ENCODE measurements at regions not wholly inside any gene's neighbourhood (a gene's known extent, or its start where the extent isn't known, plus 50 kb on each side); places are given as distances from the start of the nearest gene placed in this dataset.

DNA sequence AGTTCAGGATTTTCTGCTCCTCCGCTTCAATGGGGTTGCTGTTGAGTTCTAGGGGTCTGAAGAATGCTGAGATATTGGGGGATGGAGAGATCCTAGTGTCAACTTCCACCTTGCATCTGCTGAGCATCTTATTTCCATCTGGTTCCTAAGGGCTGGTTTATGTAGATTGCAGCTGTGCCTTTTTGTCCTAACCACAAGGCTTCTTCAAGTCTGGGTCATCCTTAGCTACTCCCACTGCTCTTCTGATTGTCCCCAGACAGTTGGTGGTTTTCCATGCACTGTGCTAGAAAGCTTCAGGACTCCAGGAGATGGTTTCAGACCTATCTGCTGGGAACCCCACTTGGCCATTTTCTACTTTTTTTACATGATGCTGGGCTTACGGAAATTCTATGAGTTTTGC lies 125.0 kb downstream of the IL20RB start:
- Histone ChIP-seq H3K9ac (ENCODE audit: insufficient read length) (no peak overlapping the region), H3K9me3 (ENCODE audit: low read depth, low read length) (no peaks in the 10 kb centered on the region), H3K4me3 (no peak overlapping the region), H3K36me3 (ENCODE audit: insufficient read depth, low read length) (no peaks in the 10 kb centered on the region), H3K27ac (no peak overlapping the region)
- TF ChIP-seq POLR2AphosphoS5 (IDR thresholded peaks at IDR 0.05; ENCODE audit: borderline replicate concordance, low read depth, low read length) (no peak), FOXP2 (optimal IDR thresholded peaks at IDR 0.05; ENCODE audit: control extremely low read depth, extremely low read length, insufficient read depth) (no peak), EZH2 (IDR thresholded peaks at IDR 0.05) (no peak)
- no peak for DNase-seq (ENCODE audit: low read depth, low spot score)

DNA sequence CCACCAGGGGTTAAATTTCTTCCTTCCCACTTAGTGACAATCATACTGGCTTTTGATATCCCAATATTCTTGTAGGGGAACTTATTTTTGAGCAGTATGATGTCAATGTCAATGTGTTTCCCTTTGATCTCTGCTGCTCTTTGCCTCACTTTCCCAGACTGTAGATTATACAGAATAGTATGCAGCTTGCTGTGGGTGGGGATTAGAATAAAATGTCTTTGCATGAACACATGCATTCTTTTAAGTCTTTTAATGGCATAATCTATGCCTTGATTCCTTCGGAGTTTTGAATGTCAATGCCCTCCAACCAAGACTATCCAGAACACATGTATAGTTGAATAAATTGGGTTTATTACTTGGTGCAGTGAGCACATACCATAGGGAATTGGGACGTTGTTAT lies 125.5 kb downstream of the IL20RB start:
- Histone ChIP-seq H3K4me3 (no peak overlapping the region), H3K27ac (no peak overlapping the region), H3K9ac (ENCODE audit: insufficient read length) (no peak overlapping the region), H3K36me3 (ENCODE audit: insufficient read depth, low read length) (no peaks in the 10 kb centered on the region), H3K9me3 (ENCODE audit: low read depth, low read length) (no peaks in the 10 kb centered on the region)
- TF ChIP-seq FOXP2 (optimal IDR thresholded peaks at IDR 0.05; ENCODE audit: control extremely low read depth, extremely low read length, insufficient read depth) (no peak), EZH2 (IDR thresholded peaks at IDR 0.05) (no peak), POLR2AphosphoS5 (IDR thresholded peaks at IDR 0.05; ENCODE audit: borderline replicate concordance, low read depth, low read length) (no peak)
- DNase-seq (ENCODE audit: low read depth, low spot score), result no peak

DNA sequence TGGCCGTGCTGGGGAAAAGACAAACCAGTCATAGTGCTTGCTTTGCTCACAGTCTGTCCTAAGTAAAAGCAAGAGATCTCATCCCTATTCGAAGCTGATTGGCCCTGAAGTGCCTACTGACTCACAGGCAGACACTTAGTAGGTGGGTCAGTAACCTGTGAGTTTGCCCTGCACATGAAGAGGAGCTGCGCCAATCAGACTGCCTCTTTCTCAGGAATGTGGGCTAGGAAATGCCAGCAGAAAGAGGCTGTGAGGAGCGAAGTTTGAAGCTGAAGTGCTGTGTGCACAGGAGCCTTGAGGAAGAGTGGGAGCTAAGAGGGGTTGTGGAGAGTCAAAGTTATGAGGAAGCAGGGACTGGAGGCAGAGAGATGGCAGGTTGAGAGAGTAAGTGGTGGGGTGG lies 126.8 kb downstream of the IL20RB start:
- Histone ChIP-seq H3K9ac (ENCODE audit: insufficient read length) (no peak overlapping the region), H3K36me3 (ENCODE audit: insufficient read depth, low read length) (no peaks in the 10 kb centered on the region), H3K27ac (no peak overlapping the region), H3K9me3 (ENCODE audit: low read depth, low read length) (no peaks in the 10 kb centered on the region), H3K4me3 (no peak overlapping the region)
- TF ChIP-seq POLR2AphosphoS5 (IDR thresholded peaks at IDR 0.05; ENCODE audit: borderline replicate concordance, low read depth, low read length) (no peak), FOXP2 (optimal IDR thresholded peaks at IDR 0.05; ENCODE audit: control extremely low read depth, extremely low read length, insufficient read depth) (no peak), EZH2 (IDR thresholded peaks at IDR 0.05) (no peak)
- no peak for DNase-seq (ENCODE audit: low read depth, low spot score)

DNA sequence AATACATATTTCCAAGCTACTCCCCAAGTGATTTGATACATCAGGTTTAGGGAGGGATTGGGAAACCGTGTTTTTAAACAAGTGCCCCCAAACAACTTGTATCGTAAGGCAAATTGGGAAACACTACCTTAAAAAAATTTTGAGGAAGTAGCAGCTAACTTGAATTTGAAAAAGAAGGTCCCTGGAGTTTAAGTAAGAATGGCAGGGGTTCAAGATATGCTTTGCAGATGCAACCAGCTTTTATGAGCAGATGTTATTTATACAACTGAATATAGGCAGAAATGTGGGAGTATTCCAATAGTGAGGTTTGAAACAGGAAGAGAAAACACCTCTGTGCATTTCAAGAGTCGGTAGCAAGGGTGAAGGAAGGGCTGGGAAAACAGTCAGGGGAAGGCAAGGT lies 139.6 kb downstream of the IL20RB start:
- DNase-seq (ENCODE audit: low read depth, low spot score), result no peak
- no peak overlapping the region for H3K4me3 ChIP-seq
- no peak overlapping the region for H3K27ac ChIP-seq
- no peaks in the 10 kb centered on the region for H3K36me3 ChIP-seq (ENCODE audit: insufficient read depth, low read length)
- TF ChIP-seq POLR2AphosphoS5 (IDR thresholded peaks at IDR 0.05; ENCODE audit: borderline replicate concordance, low read depth, low read length) (no peak), FOXP2 (optimal IDR thresholded peaks at IDR 0.05; ENCODE audit: control extremely low read depth, extremely low read length, insufficient read depth) (no peak), EZH2 (IDR thresholded peaks at IDR 0.05) (no peak)
- H3K9ac ChIP-seq (ENCODE audit: insufficient read length), result no peak overlapping the region
- no peaks in the 10 kb centered on the region for H3K9me3 ChIP-seq (ENCODE audit: low read depth, low read length)

DNA sequence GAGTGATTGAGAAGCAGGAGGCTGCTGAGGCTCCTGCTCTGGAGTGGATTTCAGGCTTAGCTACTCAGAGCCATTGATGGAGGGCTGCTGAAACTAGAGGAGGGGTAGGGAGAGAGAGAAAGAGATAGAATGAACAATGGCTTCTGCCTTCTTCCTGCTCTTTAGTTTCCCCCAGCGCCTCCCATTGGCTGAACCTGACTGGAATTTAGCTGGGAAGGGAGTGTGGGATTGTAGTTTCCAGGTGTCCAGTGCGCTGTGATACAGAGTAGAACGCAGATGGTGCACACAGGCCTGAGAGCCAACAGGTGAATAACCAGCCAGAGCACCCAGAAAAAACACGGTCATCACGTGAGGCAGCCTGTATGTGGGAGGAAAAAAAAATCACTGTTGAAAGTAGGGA lies 140.1 kb downstream of the IL20RB start:
- Histone ChIP-seq H3K36me3 (ENCODE audit: insufficient read depth, low read length) (no peaks in the 10 kb centered on the region), H3K27ac (no peak overlapping the region), H3K4me3 (no peak overlapping the region), H3K9ac (ENCODE audit: insufficient read length) (no peak overlapping the region), H3K9me3 (ENCODE audit: low read depth, low read length) (no peaks in the 10 kb centered on the region)
- no peak for DNase-seq (ENCODE audit: low read depth, low spot score)
- TF ChIP-seq EZH2 (IDR thresholded peaks at IDR 0.05) (no peak), FOXP2 (optimal IDR thresholded peaks at IDR 0.05; ENCODE audit: control extremely low read depth, extremely low read length, insufficient read depth) (no peak), POLR2AphosphoS5 (IDR thresholded peaks at IDR 0.05; ENCODE audit: borderline replicate concordance, low read depth, low read length) (no peak)

DNA sequence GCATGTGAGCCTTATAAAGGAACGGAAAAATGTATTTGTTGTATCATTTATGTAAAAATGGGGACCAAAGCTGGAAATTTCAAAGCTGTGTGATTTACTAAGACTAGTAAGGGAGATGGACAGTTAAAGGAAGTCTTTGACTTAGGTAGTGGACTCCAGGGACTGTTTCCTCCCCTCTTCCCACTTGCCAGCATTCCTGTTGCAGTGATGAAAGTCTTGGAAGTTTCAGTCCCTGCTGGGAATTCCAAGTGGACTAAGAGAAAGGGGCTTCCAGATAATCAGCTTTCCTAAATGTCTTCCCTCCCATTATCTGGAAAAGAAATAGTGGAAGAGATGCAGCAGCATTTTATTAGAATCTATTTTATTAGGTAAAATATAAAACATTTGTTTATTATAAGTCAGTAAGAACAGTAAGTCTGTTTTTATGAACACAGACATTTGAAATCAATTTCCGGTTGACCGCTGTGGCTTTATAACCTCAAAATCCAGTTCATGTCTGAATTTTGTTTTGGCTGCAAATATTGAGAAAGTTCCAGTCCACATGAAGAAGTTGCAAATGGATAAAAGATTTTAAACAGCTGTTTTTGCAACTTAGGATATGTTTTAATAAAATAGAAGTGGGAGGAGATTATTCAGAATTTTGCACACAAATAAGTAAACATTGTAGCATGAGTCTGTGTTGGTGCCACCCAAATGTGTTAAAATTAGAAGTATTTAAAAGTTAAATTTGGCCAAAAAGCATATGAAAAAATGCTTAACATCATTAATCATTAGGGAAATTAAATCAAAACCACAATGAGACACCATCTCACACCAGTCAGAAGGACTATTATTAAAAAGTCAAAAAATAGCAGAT lies 141.8 kb downstream of the IL20RB start:
- Histone ChIP-seq H3K9ac (ENCODE audit: insufficient read length) (no peak overlapping the region), H3K9me3 (ENCODE audit: low read depth, low read length) (no peaks in the 10 kb centered on the region), H3K4me3 (no peak overlapping the region), H3K36me3 (ENCODE audit: insufficient read depth, low read length) (no peaks in the 10 kb centered on the region), H3K27ac (no peak overlapping the region)
- no peak for TF ChIP-seq POLR2AphosphoS5 (IDR thresholded peaks at IDR 0.05; ENCODE audit: borderline replicate concordance, low read depth, low read length)
- TF ChIP-seq EZH2 (IDR thresholded peaks at IDR 0.05), result no peak
- TF ChIP-seq FOXP2 (optimal IDR thresholded peaks at IDR 0.05; ENCODE audit: control extremely low read depth, extremely low read length, insufficient read depth), result no peak
- DNase-seq (ENCODE audit: low read depth, low spot score), result no peak

DNA sequence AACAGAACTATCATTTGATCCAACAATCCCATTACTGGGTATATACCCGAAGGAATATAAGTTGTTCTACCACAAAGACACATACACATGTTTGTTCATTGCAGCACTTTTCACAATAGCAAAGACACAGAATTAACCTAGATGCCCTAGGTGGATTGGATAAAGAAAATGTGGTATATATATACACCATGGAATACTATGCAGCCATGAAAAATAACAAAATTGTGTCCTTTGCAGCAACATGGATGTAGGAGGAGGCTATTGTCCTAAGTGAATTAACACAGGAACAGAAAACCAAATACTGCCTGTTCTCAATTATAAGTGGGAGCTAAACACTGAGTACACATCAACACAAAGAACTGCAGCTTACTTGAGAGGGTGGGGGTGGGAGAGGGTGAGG lies 142.5 kb downstream of the IL20RB start:
- Histone ChIP-seq H3K27ac (no peak overlapping the region), H3K9me3 (ENCODE audit: low read depth, low read length) (no peaks in the 10 kb centered on the region), H3K36me3 (ENCODE audit: insufficient read depth, low read length) (no peaks in the 10 kb centered on the region), H3K9ac (ENCODE audit: insufficient read length) (no peak overlapping the region), H3K4me3 (no peak overlapping the region)
- no peak for TF ChIP-seq POLR2AphosphoS5 (IDR thresholded peaks at IDR 0.05; ENCODE audit: borderline replicate concordance, low read depth, low read length)
- no peak for TF ChIP-seq FOXP2 (optimal IDR thresholded peaks at IDR 0.05; ENCODE audit: control extremely low read depth, extremely low read length, insufficient read depth)
- no peak for TF ChIP-seq EZH2 (IDR thresholded peaks at IDR 0.05)
- DNase-seq (ENCODE audit: low read depth, low spot score), result no peak

DNA sequence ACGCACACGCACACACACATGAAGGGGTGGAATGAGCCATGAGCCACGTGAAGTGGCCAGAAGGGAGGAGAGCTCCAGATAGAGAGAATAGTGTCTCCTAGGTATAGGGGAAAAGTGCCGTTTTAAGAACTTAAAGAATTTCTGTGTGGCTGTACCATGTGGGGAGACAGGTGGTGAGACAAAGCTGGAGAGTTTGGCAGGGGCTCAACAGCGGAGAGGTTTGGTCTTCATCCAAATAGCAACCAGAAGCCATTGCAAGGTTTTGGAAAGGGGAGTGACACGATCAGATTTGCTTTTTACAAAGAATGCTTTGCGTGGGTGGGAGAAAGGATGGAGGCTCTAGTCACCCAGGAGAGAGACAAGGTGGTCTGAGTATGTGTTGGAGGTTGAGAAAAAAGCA lies 146.0 kb downstream of the IL20RB start:
- Histone ChIP-seq H3K9me3 (ENCODE audit: low read depth, low read length) (no peaks in the 10 kb centered on the region), H3K36me3 (ENCODE audit: insufficient read depth, low read length) (no peaks in the 10 kb centered on the region), H3K4me3 (no peak overlapping the region), H3K27ac (no peak overlapping the region), H3K9ac (ENCODE audit: insufficient read length) (no peak overlapping the region)
- no peak for TF ChIP-seq FOXP2 (optimal IDR thresholded peaks at IDR 0.05; ENCODE audit: control extremely low read depth, extremely low read length, insufficient read depth)
- no peak for TF ChIP-seq POLR2AphosphoS5 (IDR thresholded peaks at IDR 0.05; ENCODE audit: borderline replicate concordance, low read depth, low read length)
- no peak for TF ChIP-seq EZH2 (IDR thresholded peaks at IDR 0.05)
- no peak for DNase-seq (ENCODE audit: low read depth, low spot score)
